Upper lobe of right lung (tissue), 1 donor: ENCODE measurements at regions not wholly inside any gene's neighbourhood (a gene's known extent, or its start where the extent isn't known, plus 50 kb on each side); places are given as distances from the start of the nearest gene placed in this dataset.
"Not testable (repeated sequence)": the region's sequence is repeated elsewhere in the genome, so short reads cannot be mapped to it uniquely, and the experiment has no call there.

Experiments used
- ATAC-seq: fragments of 200-7000 bp; cut with Tn5 transposase; one replicate; pipeline ENCODE4 v1.9.1; 2020; ENCODE audit warnings: mild to moderate bottlenecking, moderate library complexity
- DNase-seq: peaks from one replicate; pipeline ENCODE4 v3.0.0-alpha.2; 2020
- H3K27ac ChIP-seq: fragments of 200-600 bp; one replicate; pipeline ENCODE4 v1.8.0; 2022
- H3K27me3 ChIP-seq: fragments of 200-600 bp; one replicate; pipeline ENCODE4 v1.8.0; 2022; ENCODE audit warnings: mild to moderate bottlenecking
- H3K36me3 ChIP-seq: fragments of 200-600 bp; one replicate; pipeline ENCODE4 v1.8.0; 2022
- H3K4me1 ChIP-seq: fragments of 200-600 bp; one replicate; pipeline ENCODE4 v1.8.0; 2022
- H3K4me3 ChIP-seq: fragments of 200-600 bp; one replicate; pipeline ENCODE4 v1.8.0; 2022; ENCODE audit warnings: mild to moderate bottlenecking
- H3K9me3 ChIP-seq: fragments of 200-600 bp; one replicate; pipeline ENCODE4 v1.8.0; 2022
- CTCF ChIP-seq: fragments of 200-600 bp; IDR thresholded peaks from one replicate; pipeline ENCODE4 v1.8.0; 2022; ENCODE audit warnings: antibody characterized with exemption
- intact Hi-C: fragments of 100-400 bp; cut with DNase I; formaldehyde crosslinking; loops from one replicate; pipeline ENCODE4 v1.11.0; 2022
- donor health status: DM: no; HTN: yes; CAD: no; lungs with severe emphysema.

GRCh38 chr15:53022788-53023187 is 232.7 kb upstream of the ONECUT1 start:
- Histone ChIP-seq H3K27me3 (no peaks in the 10 kb centered on the region), H3K4me3 (no peak overlapping the region), H3K9me3 (no peaks in the 10 kb centered on the region), H3K27ac (no peak overlapping the region), H3K36me3 (no peaks in the 10 kb centered on the region), H3K4me1 (no peaks in the 10 kb centered on the region)
- no peak for ATAC-seq
- no peak for DNase-seq
- intact Hi-C loops, result no loop called here
- TF ChIP-seq CTCF, result no peak

GRCh38 chr15:53013329-53013728 is 223.2 kb upstream of the ONECUT1 start:
- Histone ChIP-seq H3K27ac (no peak overlapping the region), H3K36me3 (no peaks in the 10 kb centered on the region), H3K4me3 (no peak overlapping the region), H3K4me1 (no peaks in the 10 kb centered on the region), H3K9me3 (no peaks in the 10 kb centered on the region), H3K27me3 (no peaks in the 10 kb centered on the region)
- DNase-seq (no peak), ATAC-seq (no peak)
- intact Hi-C loops, result no loop called here
- TF ChIP-seq CTCF, result no peak

GRCh38 chr15:53011779-53012178 is 221.6 kb upstream of the ONECUT1 start:
- intact Hi-C loops, H3K27me3 ChIP-seq, H3K36me3 ChIP-seq, H3K4me1 ChIP-seq, DNase-seq, ATAC-seq, H3K9me3 ChIP-seq, H3K27ac ChIP-seq, H3K4me3 ChIP-seq: not testable (repeated sequence)

DNA sequence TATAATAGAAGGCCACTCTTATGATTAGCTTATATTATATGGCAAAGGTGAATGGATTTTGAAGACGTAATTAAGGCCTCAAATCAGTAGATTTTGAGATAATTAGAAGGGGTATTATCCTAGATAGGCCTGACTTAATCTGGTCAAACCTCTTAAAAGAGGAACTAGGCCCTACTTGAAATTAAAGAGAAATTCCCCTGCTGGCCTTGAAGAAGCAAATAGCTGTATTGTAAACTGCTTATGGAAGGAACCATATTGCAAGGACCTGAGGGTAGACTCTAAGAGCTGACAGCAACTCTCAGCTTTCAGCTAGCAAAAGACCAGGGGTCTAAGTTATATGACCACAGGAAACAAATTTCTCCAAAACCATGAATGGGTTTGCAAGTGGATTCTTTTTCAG is 219.0 kb upstream of the ONECUT1 start:
- no peak overlapping the region for H3K27ac ChIP-seq
- TF ChIP-seq CTCF, result no peak
- H3K9me3 ChIP-seq, result no peaks in the 10 kb centered on the region
- H3K36me3 ChIP-seq, result no peaks in the 10 kb centered on the region
- no peak overlapping the region for H3K4me3 ChIP-seq
- intact Hi-C loops, result no loop called here
- no peaks in the 10 kb centered on the region for H3K4me1 ChIP-seq
- DNase-seq, result no peak
- ATAC-seq, result no peak
- no peaks in the 10 kb centered on the region for H3K27me3 ChIP-seq

DNA sequence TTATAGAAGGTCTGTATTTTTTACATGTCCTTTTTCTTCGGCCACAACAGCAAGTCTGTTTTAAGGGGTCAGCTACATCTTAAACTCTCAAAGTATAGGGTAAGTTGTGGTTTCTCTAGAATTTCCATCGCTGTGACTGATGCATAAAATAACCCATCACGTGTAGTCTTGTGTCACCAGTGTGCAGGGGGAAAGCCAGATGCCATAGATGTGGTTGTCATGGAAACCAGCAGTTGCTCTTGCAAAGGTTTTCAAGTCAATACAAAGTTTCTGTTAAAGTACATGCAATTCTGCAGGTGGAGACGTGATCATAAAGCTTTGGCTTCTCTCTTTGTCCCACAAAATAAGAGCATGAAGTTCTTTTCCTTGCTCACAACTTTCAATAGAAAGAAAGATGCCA is 210.3 kb upstream of the ONECUT1 start:
- H3K9me3 ChIP-seq, result no peaks in the 10 kb centered on the region
- no peak overlapping the region for H3K4me3 ChIP-seq
- intact Hi-C loops, result no loop called here
- no peaks in the 10 kb centered on the region for H3K27me3 ChIP-seq
- no peaks in the 10 kb centered on the region for H3K4me1 ChIP-seq
- DNase-seq, result no peak
- no peak for ATAC-seq
- no peak overlapping the region for H3K27ac ChIP-seq
- no peaks in the 10 kb centered on the region for H3K36me3 ChIP-seq
- TF ChIP-seq CTCF, result no peak

DNA sequence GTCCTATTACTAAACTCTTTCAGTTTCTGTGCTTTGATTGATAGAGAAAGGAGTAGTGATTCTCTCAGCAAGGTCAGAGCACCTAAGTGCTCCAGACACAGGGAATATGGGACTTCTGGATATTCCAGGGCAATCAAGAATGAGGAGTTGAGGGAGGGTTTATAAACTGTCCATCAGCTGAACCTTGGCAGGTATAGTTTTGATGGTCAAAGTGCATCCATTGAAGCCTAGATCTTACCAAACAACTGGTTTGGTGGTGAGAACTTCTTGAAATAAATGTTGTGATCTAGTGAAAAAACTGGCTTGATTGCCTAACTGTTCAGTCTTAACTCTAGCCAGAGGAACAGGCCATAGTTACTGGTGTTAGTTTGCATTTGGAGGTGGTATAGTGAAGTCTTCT is 207.0 kb upstream of the ONECUT1 start:
- no peak for DNase-seq

More for the DNA sequence above, 207.0 kb upstream of the ONECUT1 start:
- intact Hi-C loops, result no loop called here
- Histone ChIP-seq H3K36me3 (no peaks in the 10 kb centered on the region), H3K4me3 (no peak overlapping the region), H3K27me3 (no peaks in the 10 kb centered on the region), H3K4me1 (no peaks in the 10 kb centered on the region), H3K27ac (no peak overlapping the region), H3K9me3 (no peaks in the 10 kb centered on the region)
- ATAC-seq, result no peak
- TF ChIP-seq CTCF, result no peak
